Chondrocyte (in vitro differentiated cells): ENCODE measurements at regions not wholly inside any gene's neighbourhood (a gene's known extent, or its start where the extent isn't known, plus 50 kb on each side); places are given as distances from the start of the nearest gene placed in this dataset.

Experiments
- DNase-seq: peaks from one replicate; pipeline ENCODE4 v3.0.0; 2021; ENCODE audit warnings: mixed read lengths, low spot score
- H3K27ac Mint-ChIP-seq: one replicate; pipeline ENCODE4 v1.8.0; 2021; ENCODE audit warnings: mild to moderate bottlenecking, moderate library complexity, mixed read lengths; ENCODE audit not compliant: unreplicated experiment
- H3K27me3 Mint-ChIP-seq: 2 replicates; pipeline ENCODE4 v1.8.0; 2021; ENCODE audit warnings: low read depth, mixed read lengths
- H3K36me3 Mint-ChIP-seq: 2 replicates; pipeline ENCODE4 v1.8.0; 2021; ENCODE audit warnings: low read depth, mixed read lengths
- H3K4me1 Mint-ChIP-seq: 2 replicates; pipeline ENCODE4 v1.8.0; 2021; ENCODE audit warnings: low read depth, mild to moderate bottlenecking, mixed read lengths
- H3K4me3 Mint-ChIP-seq: one replicate; pipeline ENCODE4 v1.8.0; 2021; ENCODE audit warnings: mild to moderate bottlenecking, moderate library complexity, mixed read lengths; ENCODE audit not compliant: unreplicated experiment
- H3K9me3 Mint-ChIP-seq: 2 replicates; pipeline ENCODE4 v1.8.0; 2021; ENCODE audit warnings: low read depth, mixed read lengths
- TF ChIP-seq, protein P1 (sequence below): fragments of 200-600 bp; sonication (generic); IDR thresholded peaks from 2 replicates; pipeline ENCODE4 v1.5.0; 2021; ENCODE audit warnings: antibody characterized with exemption, mild to moderate bottlenecking, moderate library complexity

DNA sequence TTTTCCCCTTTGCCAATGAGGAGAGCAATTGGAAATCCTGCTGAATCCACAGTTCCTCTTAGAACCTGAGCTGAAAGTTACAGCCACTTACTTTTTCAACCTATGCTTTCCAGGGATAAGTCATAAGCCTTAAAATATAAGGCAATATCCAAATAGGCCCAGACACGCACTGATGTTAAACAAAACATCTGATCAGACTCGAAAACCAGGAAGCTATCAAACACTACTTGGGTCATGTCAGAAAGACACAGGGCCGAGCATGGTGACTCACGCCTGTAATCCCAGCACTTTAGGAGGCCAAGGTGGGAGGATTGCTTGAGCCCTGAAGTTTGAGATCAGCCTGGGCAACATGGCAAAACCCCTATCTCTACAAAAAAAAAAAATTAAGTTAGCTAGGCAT lies 192.1 kb downstream of the SP3 start:
- Mint-ChIP-seq H3K9me3 (no peaks in the 10 kb centered on the region), H3K4me3 (no peak overlapping the region), H3K27me3 (no peaks in the 10 kb centered on the region), H3K36me3 (no peaks in the 10 kb centered on the region), H3K27ac (no peak overlapping the region), H3K4me1 (no peaks in the 10 kb centered on the region)
- no peak for DNase-seq
- TF ChIP-seq, protein P1, sequence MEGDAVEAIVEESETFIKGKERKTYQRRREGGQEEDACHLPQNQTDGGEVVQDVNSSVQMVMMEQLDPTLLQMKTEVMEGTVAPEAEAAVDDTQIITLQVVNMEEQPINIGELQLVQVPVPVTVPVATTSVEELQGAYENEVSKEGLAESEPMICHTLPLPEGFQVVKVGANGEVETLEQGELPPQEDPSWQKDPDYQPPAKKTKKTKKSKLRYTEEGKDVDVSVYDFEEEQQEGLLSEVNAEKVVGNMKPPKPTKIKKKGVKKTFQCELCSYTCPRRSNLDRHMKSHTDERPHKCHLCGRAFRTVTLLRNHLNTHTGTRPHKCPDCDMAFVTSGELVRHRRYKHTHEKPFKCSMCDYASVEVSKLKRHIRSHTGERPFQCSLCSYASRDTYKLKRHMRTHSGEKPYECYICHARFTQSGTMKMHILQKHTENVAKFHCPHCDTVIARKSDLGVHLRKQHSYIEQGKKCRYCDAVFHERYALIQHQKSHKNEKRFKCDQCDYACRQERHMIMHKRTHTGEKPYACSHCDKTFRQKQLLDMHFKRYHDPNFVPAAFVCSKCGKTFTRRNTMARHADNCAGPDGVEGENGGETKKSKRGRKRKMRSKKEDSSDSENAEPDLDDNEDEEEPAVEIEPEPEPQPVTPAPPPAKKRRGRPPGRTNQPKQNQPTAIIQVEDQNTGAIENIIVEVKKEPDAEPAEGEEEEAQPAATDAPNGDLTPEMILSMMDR, result no peak

DNA sequence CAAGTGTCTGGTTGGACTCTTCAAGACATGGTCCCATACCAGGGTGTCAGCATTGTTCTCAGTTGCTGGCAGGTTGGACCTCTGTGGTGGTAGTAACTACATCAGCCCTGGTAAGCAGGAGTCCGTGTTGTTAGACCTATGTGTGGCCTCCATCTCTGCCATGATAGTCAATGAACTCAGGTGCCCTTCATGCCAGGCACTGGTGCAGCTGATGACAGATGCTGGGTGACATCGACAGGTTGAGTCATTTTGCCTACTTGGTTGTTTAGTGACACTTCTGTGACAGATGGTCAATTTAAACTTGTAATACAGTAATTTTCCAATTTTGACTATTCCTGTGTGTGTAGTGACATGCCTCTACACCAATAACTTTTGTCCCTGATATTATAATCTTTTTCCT lies 189.7 kb downstream of the SP3 start:
- no peak overlapping the region for H3K4me3 Mint-ChIP-seq
- no peaks in the 10 kb centered on the region for H3K9me3 Mint-ChIP-seq

DNA sequence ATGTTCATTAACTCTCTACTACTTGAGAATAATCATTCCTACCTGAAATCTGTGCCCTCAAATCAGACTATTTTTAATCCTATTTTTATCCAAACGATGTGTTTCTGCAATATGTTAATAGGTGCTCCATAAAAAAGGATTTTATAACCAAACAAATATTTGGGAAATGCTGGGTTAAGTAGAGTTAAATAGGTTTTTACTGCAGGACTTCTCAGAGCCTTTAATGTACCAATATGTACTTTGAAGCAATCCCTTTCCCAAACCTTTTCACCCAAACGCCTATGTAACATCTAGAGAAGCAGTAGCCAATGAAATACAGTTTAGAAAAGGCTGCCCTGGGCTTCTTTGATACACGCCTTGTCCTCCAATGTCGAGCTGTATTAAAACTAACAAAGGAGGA lies 182.5 kb downstream of the SP3 start:
- Mint-ChIP-seq H3K27me3 (peaks cover 6% of the 10 kb centered on the region), H3K36me3 (no peaks in the 10 kb centered on the region), H3K4me1 (no peaks in the 10 kb centered on the region), H3K27ac (no peak overlapping the region), H3K4me3 (no peak overlapping the region), H3K9me3 (peaks cover 3% of the 10 kb centered on the region)
- TF ChIP-seq, protein P1, result no peak
- no peak for DNase-seq

More for the DNA sequence above, 189.7 kb downstream of the SP3 start:
- H3K27ac Mint-ChIP-seq, result no peak overlapping the region
- no peaks in the 10 kb centered on the region for H3K27me3 Mint-ChIP-seq
- TF ChIP-seq, protein P1, result no peak
- H3K36me3 Mint-ChIP-seq, result no peaks in the 10 kb centered on the region
- no peak for DNase-seq
- H3K4me1 Mint-ChIP-seq, result no peaks in the 10 kb centered on the region

DNA sequence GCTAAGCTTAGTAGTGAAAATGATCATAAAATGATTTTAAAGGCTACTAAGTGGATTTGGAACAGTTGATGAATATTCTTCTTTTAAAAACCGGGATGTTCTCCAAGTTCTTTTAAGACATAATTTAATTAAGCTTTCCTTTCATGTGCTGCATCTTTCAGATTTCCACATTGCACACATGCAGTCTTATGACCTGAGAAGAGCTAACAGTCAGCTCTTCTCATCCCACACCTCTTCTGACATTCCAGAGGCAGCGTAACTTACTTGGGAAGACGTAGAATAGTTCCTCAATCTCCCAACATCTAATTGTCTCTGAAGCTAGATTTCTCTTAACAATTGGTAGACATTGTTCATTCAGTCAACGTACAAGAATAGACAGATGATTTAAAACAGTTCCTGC lies 181.8 kb downstream of the SP3 start:
- DNase-seq, result no peak

DNA sequence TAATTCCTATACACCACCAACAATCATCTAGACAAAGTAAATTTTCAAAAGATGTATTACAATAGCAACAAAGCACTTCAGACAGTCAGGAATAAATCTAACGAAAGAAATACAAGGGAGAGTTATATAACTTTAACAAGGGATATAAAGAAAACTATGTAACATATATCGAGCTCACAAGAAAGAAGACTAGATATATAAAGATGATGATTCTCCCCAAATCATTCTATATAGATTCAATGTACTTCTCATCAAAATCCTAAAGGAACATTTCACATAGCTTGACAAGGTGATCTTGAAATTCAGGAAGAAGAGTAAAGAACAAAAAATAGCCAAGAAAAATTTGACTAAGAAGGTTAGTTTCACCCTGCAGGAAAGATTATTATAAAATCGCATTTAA lies 179.4 kb downstream of the SP3 start:
- no peak overlapping the region for H3K4me3 Mint-ChIP-seq
- TF ChIP-seq, protein P1, result no peak
- H3K4me1 Mint-ChIP-seq, result no peaks in the 10 kb centered on the region
- peaks cover 6% of the 10 kb centered on the region for H3K27me3 Mint-ChIP-seq
- H3K36me3 Mint-ChIP-seq, result no peaks in the 10 kb centered on the region
- DNase-seq, result no peak
- H3K9me3 Mint-ChIP-seq, result no peaks in the 10 kb centered on the region
- no peak overlapping the region for H3K27ac Mint-ChIP-seq

More for the DNA sequence above, 181.8 kb downstream of the SP3 start:
- peaks cover 3% of the 10 kb centered on the region for H3K9me3 Mint-ChIP-seq
- no peaks in the 10 kb centered on the region for H3K36me3 Mint-ChIP-seq
- H3K4me1 Mint-ChIP-seq, result no peaks in the 10 kb centered on the region
- peaks cover 6% of the 10 kb centered on the region for H3K27me3 Mint-ChIP-seq
- H3K27ac Mint-ChIP-seq, result no peak overlapping the region
- no peak overlapping the region for H3K4me3 Mint-ChIP-seq
- TF ChIP-seq, protein P1, result no peak
